ENCODE measurements at regions not wholly inside any gene's neighbourhood (a gene's known extent, or its start where the extent isn't known, plus 50 kb on each side); places are given as distances from the start of the nearest gene placed in this dataset.

- no peak for TF ChIP-seq EP300 (IDR thresholded peaks at IDR 0.05; ENCODE audit: borderline replicate concordance in 1 of 2, low read depth in 1 of 2, low read length in 1 of 2)
- no peak for TF ChIP-seq TAF1 (IDR thresholded peaks at IDR 0.05; ENCODE audit: borderline replicate concordance, low read depth, low read length)
- TF ChIP-seq, protein P1, sequence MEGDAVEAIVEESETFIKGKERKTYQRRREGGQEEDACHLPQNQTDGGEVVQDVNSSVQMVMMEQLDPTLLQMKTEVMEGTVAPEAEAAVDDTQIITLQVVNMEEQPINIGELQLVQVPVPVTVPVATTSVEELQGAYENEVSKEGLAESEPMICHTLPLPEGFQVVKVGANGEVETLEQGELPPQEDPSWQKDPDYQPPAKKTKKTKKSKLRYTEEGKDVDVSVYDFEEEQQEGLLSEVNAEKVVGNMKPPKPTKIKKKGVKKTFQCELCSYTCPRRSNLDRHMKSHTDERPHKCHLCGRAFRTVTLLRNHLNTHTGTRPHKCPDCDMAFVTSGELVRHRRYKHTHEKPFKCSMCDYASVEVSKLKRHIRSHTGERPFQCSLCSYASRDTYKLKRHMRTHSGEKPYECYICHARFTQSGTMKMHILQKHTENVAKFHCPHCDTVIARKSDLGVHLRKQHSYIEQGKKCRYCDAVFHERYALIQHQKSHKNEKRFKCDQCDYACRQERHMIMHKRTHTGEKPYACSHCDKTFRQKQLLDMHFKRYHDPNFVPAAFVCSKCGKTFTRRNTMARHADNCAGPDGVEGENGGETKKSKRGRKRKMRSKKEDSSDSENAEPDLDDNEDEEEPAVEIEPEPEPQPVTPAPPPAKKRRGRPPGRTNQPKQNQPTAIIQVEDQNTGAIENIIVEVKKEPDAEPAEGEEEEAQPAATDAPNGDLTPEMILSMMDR (IDR thresholded peaks at IDR 0.05): no peak
- TF ChIP-seq, protein P2, sequence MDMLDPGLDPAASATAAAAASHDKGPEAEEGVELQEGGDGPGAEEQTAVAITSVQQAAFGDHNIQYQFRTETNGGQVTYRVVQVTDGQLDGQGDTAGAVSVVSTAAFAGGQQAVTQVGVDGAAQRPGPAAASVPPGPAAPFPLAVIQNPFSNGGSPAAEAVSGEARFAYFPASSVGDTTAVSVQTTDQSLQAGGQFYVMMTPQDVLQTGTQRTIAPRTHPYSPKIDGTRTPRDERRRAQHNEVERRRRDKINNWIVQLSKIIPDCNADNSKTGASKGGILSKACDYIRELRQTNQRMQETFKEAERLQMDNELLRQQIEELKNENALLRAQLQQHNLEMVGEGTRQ (IDR thresholded peaks at IDR 0.05; ENCODE audit: borderline replicate concordance, low read depth, low read length): no peak
- TF ChIP-seq JUND (IDR thresholded peaks at IDR 0.05): no peak
These were observed 174.7 kb downstream of the MZT1 start for GRCh38 chr13:72552731-72553130.

Data from SK-N-SH (cell line).